HPDE6-E6E7 (cell line): ENCODE measurements at regions not wholly inside any gene's neighbourhood (a gene's known extent, or its start where the extent isn't known, plus 50 kb on each side); places are given as distances from the start of the nearest gene placed in this dataset.
"Not testable (repeated sequence)": the region's sequence is repeated elsewhere in the genome, so short reads cannot be mapped to it uniquely, and the experiment has no call there.

Experiments used
- DNase-seq: peaks from one replicate; pipeline ENCODE4 v3.0.0; 2011; ENCODE audit warnings: missing footprints; ENCODE audit errors: extremely low spot score

- no peak for DNase-seq
Measured at GRCh38 chr1:232713785-232714184, 83.9 kb upstream of the SIPA1L2 start.

DNA sequence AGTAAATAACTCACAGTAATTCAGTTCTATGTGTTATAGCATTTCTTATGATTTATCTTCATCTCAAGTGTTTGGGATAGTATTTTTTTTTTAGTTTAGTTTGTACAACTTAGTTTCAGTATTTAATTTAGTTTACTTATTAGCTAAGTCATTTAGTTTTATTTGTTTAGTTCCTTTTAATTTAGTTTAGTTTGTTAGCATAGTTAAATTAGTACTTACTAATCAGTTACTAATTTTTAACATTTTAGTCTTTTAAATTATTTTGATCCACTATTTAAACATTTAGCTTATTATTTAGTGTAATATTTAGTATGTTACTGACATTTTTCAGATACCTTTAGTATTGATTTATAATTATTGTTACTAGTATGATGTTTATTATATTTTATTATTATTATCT lies 85.2 kb upstream of the SIPA1L2 start:
- no peak for DNase-seq

DNA sequence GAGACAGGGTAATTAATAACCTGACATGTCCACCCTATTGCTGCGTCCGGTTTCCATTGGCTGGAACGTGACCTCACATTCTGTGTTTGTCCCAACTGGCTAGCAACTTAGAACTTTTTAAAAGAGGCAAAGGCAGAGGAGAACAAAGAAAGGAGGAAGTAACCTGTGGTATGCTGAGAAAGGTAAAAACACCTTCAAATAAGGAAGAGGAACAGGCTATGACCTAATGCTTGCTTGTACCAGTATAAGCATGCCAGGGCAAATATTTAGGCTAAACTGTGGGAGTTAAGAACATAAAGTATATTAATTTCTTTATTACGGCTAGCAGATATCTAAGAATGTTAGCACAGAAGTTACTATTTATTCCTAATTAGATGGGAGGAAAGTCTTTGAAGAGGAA lies 87.3 kb upstream of the MAP10 start:
- not testable (repeated sequence) for DNase-seq

- DNase-seq, result no peak
Measured at GRCh38 chr1:232718928-232719927, 86.0 kb upstream of the MAP10 start.

DNA sequence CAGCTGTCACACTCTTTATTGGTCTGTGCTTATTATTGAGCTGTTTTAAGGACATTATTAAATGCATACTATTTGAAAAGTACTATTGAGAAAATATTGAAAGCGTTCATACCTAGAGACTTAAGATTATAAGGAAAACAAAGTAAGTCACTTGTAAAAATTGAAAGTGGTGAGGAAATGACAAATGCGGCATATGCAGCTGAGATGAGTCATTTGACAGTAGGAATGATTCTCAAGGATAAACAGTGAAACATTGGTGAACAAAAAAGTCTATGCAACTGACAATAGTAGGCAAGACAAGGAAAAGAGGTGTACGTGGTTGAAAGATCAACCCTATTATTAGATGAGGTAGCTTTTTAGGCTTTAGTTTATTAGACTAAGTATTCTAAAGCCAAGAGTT lies 82.6 kb upstream of the MAP10 start:
- no peak for DNase-seq

- DNase-seq, result no peak
Measured at GRCh38 chr1:232725305-232726047, 79.7 kb upstream of the MAP10 start.

GRCh38 chr1:232726048-232726779 lies 79.0 kb upstream of the MAP10 start:
- DNase-seq, result no peak

DNA sequence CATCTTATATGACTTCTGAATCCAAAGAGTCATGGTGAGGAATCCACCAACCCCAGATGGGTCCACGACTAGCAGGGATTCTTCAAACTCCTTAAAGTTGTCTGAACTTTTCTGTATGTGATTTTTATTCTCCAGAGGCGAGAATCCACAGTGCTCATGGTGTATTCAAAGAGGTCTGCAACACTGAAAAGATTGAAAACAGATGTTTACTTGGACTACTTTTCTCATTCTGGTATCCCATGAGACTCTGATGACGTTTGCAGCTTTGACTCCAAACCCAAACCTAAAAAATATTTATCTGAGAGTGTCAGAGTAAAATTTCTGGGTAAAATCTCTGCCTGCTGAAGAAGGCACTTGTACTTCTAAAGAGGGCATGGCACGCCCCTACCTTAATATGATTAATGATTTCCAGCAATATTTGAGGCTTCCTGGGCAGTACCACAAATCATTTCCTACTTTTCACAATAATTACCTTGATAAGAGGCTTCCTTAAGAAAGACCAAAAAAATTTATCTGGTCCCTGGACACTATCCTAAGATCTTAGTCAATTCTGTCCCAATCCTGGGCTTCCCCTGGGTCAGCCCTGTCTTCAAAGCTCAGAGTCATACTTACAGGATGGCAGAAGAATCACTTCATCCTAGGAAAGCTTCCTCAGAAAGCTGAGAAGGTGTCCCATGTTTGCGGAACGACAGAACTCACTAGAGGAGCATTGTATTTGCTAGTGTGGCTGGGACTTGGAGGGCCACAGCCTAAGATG lies 76.5 kb upstream of the MAP10 start:
- no peak for DNase-seq

GRCh38 chr1:232732344-232732910 lies 72.8 kb upstream of the MAP10 start:
- DNase-seq, result no peak

DNA sequence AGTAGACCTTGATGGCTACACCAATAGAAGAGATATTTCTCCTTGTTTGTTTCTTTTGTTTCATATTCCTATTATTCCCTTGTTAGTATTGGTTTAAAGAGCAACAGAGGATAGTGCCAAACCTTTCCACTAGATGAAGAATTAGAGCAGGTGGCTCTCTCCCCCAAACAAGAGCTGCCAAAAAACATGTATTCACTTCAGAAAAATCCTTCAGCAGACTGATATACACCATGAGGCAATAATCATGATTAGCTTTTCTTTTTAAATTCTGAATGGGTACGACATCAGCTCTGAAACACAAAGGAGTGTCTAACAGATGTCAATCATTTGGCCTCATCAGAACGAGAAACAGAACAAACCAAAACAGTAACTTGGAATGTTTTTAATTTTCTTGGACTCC lies 67.3 kb upstream of the MAP10 start:
- DNase-seq, result no peak

GRCh38 chr1:232743999-232744398 lies 61.2 kb upstream of the MAP10 start:
- no peak for DNase-seq

- no peak for DNase-seq
Measured at GRCh38 chr1:232744847-232745246, 60.4 kb upstream of the MAP10 start.

- not testable (repeated sequence) for DNase-seq
Measured at GRCh38 chr1:232745698-232746097, 59.5 kb upstream of the MAP10 start.

DNA sequence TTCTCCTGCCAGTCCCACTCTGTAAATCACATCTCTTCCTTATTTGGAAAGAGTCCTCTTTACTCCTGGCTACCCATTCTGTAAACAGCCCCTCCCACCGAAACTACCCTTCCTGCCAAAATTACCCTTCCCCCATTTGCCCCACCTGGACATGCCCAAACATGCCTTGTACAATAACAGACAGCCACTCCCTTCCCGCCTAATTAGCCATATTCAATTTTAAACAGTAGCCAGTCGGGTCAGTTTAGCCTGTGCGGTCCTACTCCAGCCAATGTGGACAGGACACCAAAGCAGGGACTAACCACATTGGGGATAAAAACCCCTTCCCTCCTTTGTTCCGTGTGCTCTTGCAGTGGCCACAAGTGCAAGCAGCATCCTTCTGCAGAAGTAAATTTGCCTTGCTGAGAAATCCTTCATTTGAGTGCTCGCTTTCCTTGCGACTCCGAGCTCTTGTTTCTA lies 56.3 kb upstream of the MAP10 start:
- no peak for DNase-seq

- no peak for DNase-seq
Measured at GRCh38 chr1:232751393-232752140, 53.6 kb upstream of the MAP10 start.

GRCh38 chr1:232752365-232752764 lies 52.9 kb upstream of the MAP10 start:
- DNase-seq, result no peak

DNA sequence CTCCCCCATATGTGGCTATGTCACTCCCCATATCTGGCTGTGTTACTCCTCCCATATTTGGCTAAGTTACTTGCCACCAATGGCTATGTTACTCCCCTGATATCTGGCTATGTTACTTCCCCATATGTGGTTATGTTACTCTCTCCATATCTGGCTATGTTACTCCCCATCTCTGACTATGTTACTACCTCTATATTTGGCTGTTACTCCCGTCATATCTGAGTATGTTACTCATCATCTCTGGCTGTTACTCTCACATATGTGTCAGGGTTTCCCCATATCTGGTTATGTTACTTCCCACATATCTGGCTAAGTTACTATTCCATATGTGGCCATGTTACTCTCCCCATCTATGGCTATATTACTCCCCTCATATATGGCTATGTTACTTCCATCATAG lies 50.3 kb upstream of the MAP10 start:
- no peak for DNase-seq
